ENCODE measurements at regions not wholly inside any gene's neighbourhood (a gene's known extent, or its start where the extent isn't known, plus 50 kb on each side); places are given as distances from the start of the nearest gene placed in this dataset.

DNA sequence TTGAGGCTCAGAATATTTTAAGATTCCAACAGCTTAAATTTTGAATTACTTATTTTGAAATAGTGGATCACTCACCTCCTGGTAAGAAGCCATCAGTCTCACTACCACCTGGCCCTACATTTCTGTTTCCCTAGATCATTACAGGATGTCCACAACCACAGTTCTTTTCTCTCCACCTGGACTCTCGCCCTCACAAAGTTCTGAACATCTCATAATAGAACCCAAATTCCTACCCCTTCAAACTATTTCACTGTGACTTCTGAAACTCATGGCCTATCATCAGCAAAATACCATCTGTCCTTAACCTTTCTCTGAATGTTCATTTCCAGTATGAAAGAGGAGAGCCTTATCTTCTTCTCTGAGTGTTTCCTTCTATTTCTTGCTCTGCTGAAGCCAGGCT lies 299.2 kb upstream of the MGAT5 start:
- TF ChIP-seq CTCF (IDR thresholded peaks at IDR 0.05 in 2 of 3, conservative IDR thresholded peaks at IDR 0.05 in 1 of 3; ENCODE audit: borderline replicate concordance in 1 of 3, insufficient read depth in 1 of 3, low read depth in 2 of 3, low read length in 2 of 3) (no peak), ZFX (IDR thresholded peaks at IDR 0.05) (no peak), POLR2A (IDR thresholded peaks at IDR 0.05; ENCODE audit: borderline replicate concordance, extremely low read depth, insufficient read depth, insufficient read length) (no peak), JUND (IDR thresholded peaks at IDR 0.05) (no peak), POLR2AphosphoS5 (IDR thresholded peaks at IDR 0.05; ENCODE audit: low read depth, low read length) (no peak), ZNF274 (IDR thresholded peaks at IDR 0.05; ENCODE audit: low read depth, low read length) (no peak), EZH2 (IDR thresholded peaks at IDR 0.05) (no peak), MAX (IDR thresholded peaks at IDR 0.05) (no peak), TCF7L2 (IDR thresholded peaks at IDR 0.05; ENCODE audit: borderline replicate concordance, extremely low read depth, insufficient read depth, insufficient read length) (no peak), EZH2phosphoT487 (IDR thresholded peaks at IDR 0.05; ENCODE audit: borderline replicate concordance) (no peak), CEBPB (IDR thresholded peaks at IDR 0.05; ENCODE audit: low read depth) (no peak), EGR1 (IDR thresholded peaks at IDR 0.05; ENCODE audit: low read depth) (no peak), SRF (IDR thresholded peaks at IDR 0.05; ENCODE audit: low read depth) (no peak)
- TF ChIP-seq, protein P1, sequence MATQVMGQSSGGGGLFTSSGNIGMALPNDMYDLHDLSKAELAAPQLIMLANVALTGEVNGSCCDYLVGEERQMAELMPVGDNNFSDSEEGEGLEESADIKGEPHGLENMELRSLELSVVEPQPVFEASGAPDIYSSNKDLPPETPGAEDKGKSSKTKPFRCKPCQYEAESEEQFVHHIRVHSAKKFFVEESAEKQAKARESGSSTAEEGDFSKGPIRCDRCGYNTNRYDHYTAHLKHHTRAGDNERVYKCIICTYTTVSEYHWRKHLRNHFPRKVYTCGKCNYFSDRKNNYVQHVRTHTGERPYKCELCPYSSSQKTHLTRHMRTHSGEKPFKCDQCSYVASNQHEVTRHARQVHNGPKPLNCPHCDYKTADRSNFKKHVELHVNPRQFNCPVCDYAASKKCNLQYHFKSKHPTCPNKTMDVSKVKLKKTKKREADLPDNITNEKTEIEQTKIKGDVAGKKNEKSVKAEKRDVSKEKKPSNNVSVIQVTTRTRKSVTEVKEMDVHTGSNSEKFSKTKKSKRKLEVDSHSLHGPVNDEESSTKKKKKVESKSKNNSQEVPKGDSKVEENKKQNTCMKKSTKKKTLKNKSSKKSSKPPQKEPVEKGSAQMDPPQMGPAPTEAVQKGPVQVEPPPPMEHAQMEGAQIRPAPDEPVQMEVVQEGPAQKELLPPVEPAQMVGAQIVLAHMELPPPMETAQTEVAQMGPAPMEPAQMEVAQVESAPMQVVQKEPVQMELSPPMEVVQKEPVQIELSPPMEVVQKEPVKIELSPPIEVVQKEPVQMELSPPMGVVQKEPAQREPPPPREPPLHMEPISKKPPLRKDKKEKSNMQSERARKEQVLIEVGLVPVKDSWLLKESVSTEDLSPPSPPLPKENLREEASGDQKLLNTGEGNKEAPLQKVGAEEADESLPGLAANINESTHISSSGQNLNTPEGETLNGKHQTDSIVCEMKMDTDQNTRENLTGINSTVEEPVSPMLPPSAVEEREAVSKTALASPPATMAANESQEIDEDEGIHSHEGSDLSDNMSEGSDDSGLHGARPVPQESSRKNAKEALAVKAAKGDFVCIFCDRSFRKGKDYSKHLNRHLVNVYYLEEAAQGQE (IDR thresholded peaks at IDR 0.05; ENCODE audit: low read depth) = no peak
